Thoracic aorta (tissue), 2 donors: ENCODE measurements at regions not wholly inside any gene's neighbourhood (a gene's known extent, or its start where the extent isn't known, plus 50 kb on each side); places are given as distances from the start of the nearest gene placed in this dataset.
"Not testable (repeated sequence)": the region's sequence is repeated elsewhere in the genome, so short reads cannot be mapped to it uniquely, and the experiment has no call there.

Source experiments
- ATAC-seq: fragments of 150-250 bp; one replicate; pipeline ENCODE4 v1.8.0; 2017; ENCODE audit warnings: low read depth; ENCODE audit not compliant: insufficient number of reproducible peaks, low FRiP score
- DNase-seq: peaks from one replicate; pipeline ENCODE4 v3.0.0-alpha.2; 2020; ENCODE audit warnings: low spot score
- H3K27ac ChIP-seq, 2 donors: fragments of 200-600 bp; sonication (generic); 1 replicate in 1 of 2; 2 replicates in 1 of 2; pipeline ENCODE4 v1.5.1; 2016; ENCODE audit warnings: mild to moderate bottlenecking in 2 of 2, moderate library complexity in 2 of 2
- H3K27me3 ChIP-seq: fragments of 200-600 bp; sonication (generic); replicated peaks from 2 replicates; pipeline ENCODE4 v1.6.0; 2016; ENCODE audit warnings: mild to moderate bottlenecking; ENCODE audit not compliant: insufficient read depth
- H3K36me3 ChIP-seq: fragments of 200-600 bp; sonication (generic); one replicate; pipeline ENCODE4 v1.5.1; 2016
- H3K4me1 ChIP-seq, 2 donors: fragments of 200-600 bp; sonication (generic); 1 replicate in 1 of 2; 2 replicates in 1 of 2; pipeline versions ENCODE4 v1.5.1 to v1.6.0; 2016; ENCODE audit warnings: low read depth in 2 of 2, mild to moderate bottlenecking in 1 of 2; ENCODE audit not compliant: control insufficient read depth in 1 of 2
- H3K4me3 ChIP-seq: fragments of 200-600 bp; sonication (generic); 2 replicates; pipeline ENCODE4 v1.5.1; 2016; ENCODE audit warnings: mild to moderate bottlenecking
- H3K9me3 ChIP-seq: fragments of 200-600 bp; sonication (generic); 2 replicates; pipeline ENCODE4 v1.5.1; 2016
- CTCF ChIP-seq: fragments of 200-600 bp; sonication (generic); IDR thresholded peaks from one replicate; pipeline ENCODE4 v1.5.1; 2019; ENCODE audit warnings: antibody characterized with exemption

- no peak for TF ChIP-seq CTCF
- no peaks in the 10 kb centered on the region for H3K4me1 ChIP-seq
- H3K36me3 ChIP-seq: no peaks in the 10 kb centered on the region
- no peak for ATAC-seq
- H3K4me3 ChIP-seq: no peak overlapping the region
- H3K9me3 ChIP-seq: no peaks in the 10 kb centered on the region
- DNase-seq: no peak
- no peaks in the 10 kb centered on the region for H3K27me3 ChIP-seq
- no peak overlapping the region for H3K27ac ChIP-seq
Measured at GRCh38 chr16:27600381-27600780, 50.4 kb downstream of the KATNIP start.

GRCh38 chr16:27602103-27602502 is 52.2 kb downstream of the KATNIP start:
- H3K36me3 ChIP-seq: no peaks in the 10 kb centered on the region
- no peaks in the 10 kb centered on the region for H3K9me3 ChIP-seq
- no peaks in the 10 kb centered on the region for H3K4me1 ChIP-seq
- ATAC-seq (no peak), DNase-seq (no peak)
- TF ChIP-seq CTCF: no peak
- H3K27ac ChIP-seq: no peak overlapping the region
- no peak overlapping the region for H3K4me3 ChIP-seq
- H3K27me3 ChIP-seq: no peaks in the 10 kb centered on the region

GRCh38 chr16:27605500-27606106 is 55.7 kb downstream of the KATNIP start:
- H3K4me1 ChIP-seq, ATAC-seq, H3K4me3 ChIP-seq, H3K9me3 ChIP-seq, DNase-seq, H3K27me3 ChIP-seq, H3K36me3 ChIP-seq, H3K27ac ChIP-seq: not testable (repeated sequence)
- peak; percentile 44 for TF ChIP-seq CTCF

- no peak for ATAC-seq
Measured at GRCh38 chr16:27611340-27611739, 61.4 kb downstream of the KATNIP start.

GRCh38 chr16:27613238-27613791 is 63.4 kb downstream of the KATNIP start:
- no peaks in the 10 kb centered on the region for H3K9me3 ChIP-seq
- no peaks in the 10 kb centered on the region for H3K27me3 ChIP-seq
- no peak overlapping the region for H3K4me3 ChIP-seq
- H3K36me3 ChIP-seq: no peaks in the 10 kb centered on the region
- no peaks in the 10 kb centered on the region for H3K4me1 ChIP-seq
- ATAC-seq (no peak), DNase-seq (no peak)
- TF ChIP-seq CTCF: no peak
- H3K27ac ChIP-seq: no peak overlapping the region

More at GRCh38 chr16:27611340-27611739, 61.4 kb downstream of the KATNIP start:
- no peak for TF ChIP-seq CTCF
- Histone ChIP-seq H3K9me3 (no peaks in the 10 kb centered on the region), H3K36me3 (no peaks in the 10 kb centered on the region), H3K27ac (no peak overlapping the region), H3K4me1 (no peaks in the 10 kb centered on the region), H3K27me3 (no peaks in the 10 kb centered on the region), H3K4me3 (no peak overlapping the region)
- DNase-seq: no peak
